KMS-11 (cell line): ENCODE measurements at regions not wholly inside any gene's neighbourhood (a gene's known extent, or its start where the extent isn't known, plus 50 kb on each side); places are given as distances from the start of the nearest gene placed in this dataset.
"Not testable (repeated sequence)": the region's sequence is repeated elsewhere in the genome, so short reads cannot be mapped to it uniquely, and the experiment has no call there.

Experiments
- H2AFZ ChIP-seq: fragments of 200-600 bp; sonication (generic); 2 replicates; pipeline ENCODE4 v1.6.1; 2016; ENCODE audit warnings: antibody characterized with exemption, mixed run types, low read depth
- H3K27ac ChIP-seq: fragments of 200-600 bp; sonication (generic); 2 replicates; pipeline ENCODE4 v1.6.1; 2016; ENCODE audit warnings: mild to moderate bottlenecking, mixed run types
- H3K27me3 ChIP-seq: fragments of 200-600 bp; sonication (generic); 2 replicates; pipeline ENCODE4 v1.6.1; 2017; ENCODE audit warnings: mild to moderate bottlenecking, low read depth, mixed run types, moderate library complexity; ENCODE audit not compliant: insufficient read depth
- H3K36me3 ChIP-seq: fragments of 200-600 bp; sonication (generic); 2 replicates; pipeline ENCODE4 v1.6.1; 2017; ENCODE audit warnings: mild to moderate bottlenecking, mixed run types; ENCODE audit not compliant: insufficient read depth
- H3K4me1 ChIP-seq: fragments of 200-600 bp; sonication (generic); 2 replicates; pipeline ENCODE4 v1.6.1; 2016; ENCODE audit warnings: mild to moderate bottlenecking, low read depth, mixed run types; ENCODE audit not compliant: poor library complexity, severe bottlenecking
- H3K4me2 ChIP-seq: fragments of 200-600 bp; sonication (generic); 2 replicates; pipeline ENCODE4 v1.7.0; 2016; ENCODE audit warnings: mild to moderate bottlenecking, mixed run types
- H3K4me3 ChIP-seq: fragments of 200-600 bp; sonication (generic); IDR thresholded peaks from 2 replicates; pipeline ENCODE4 v1.6.1; 2017; ENCODE audit warnings: low read depth, low read length, mixed read lengths; ENCODE audit not compliant: insufficient read depth
- H3K79me2 ChIP-seq: fragments of 200-600 bp; sonication (generic); 2 replicates; pipeline ENCODE4 v1.6.1; 2016; ENCODE audit warnings: low read depth, mixed run types; ENCODE audit not compliant: insufficient read depth
- H3K9ac ChIP-seq: fragments of 200-600 bp; sonication (generic); 2 replicates; pipeline ENCODE4 v1.6.1; 2016; ENCODE audit warnings: mild to moderate bottlenecking, mixed run types
- H4K20me1 ChIP-seq: fragments of 200-600 bp; sonication (generic); 2 replicates; pipeline ENCODE4 v1.6.1; 2016; ENCODE audit warnings: mild to moderate bottlenecking, mixed run types; ENCODE audit not compliant: insufficient read depth
- CTCF ChIP-seq: fragments of 200-600 bp; sonication (generic); conservative IDR thresholded peaks from 2 replicates; pipeline ENCODE4 v1.6.1; 2017; ENCODE audit warnings: low read depth, mild to moderate bottlenecking, antibody characterized with exemption, low read length, moderate library complexity, mixed read lengths

- Histone ChIP-seq H3K27ac (no peak overlapping the region), H3K27me3 (no peaks in the 10 kb centered on the region), H3K4me3 (no peak overlapping the region), H3K79me2 (no peaks in the 10 kb centered on the region), H4K20me1 (no peaks in the 10 kb centered on the region), H2AFZ (no peak overlapping the region), H3K36me3 (no peaks in the 10 kb centered on the region), H3K9ac (no peak overlapping the region), H3K4me2 (no peak overlapping the region), H3K4me1 (no peaks in the 10 kb centered on the region)
- no peak for TF ChIP-seq CTCF
Observed at GRCh38 chr12:74595696-74596095, 58.1 kb downstream of the ATXN7L3B start.

GRCh38 chr12:74598819-74599218 lies 61.2 kb downstream of the ATXN7L3B start:
- Histone ChIP-seq H2AFZ (no peak overlapping the region), H3K79me2 (no peaks in the 10 kb centered on the region), H3K4me1 (no peaks in the 10 kb centered on the region), H3K9ac (no peak overlapping the region), H4K20me1 (no peaks in the 10 kb centered on the region), H3K4me2 (no peak overlapping the region), H3K4me3 (no peak overlapping the region), H3K27ac (no peak overlapping the region), H3K36me3 (no peaks in the 10 kb centered on the region), H3K27me3 (no peaks in the 10 kb centered on the region)
- TF ChIP-seq CTCF = no peak

- no peaks in the 10 kb centered on the region for H4K20me1 ChIP-seq
- TF ChIP-seq CTCF = no peak
- no peak overlapping the region for H3K4me3 ChIP-seq
Observed at GRCh38 chr12:74599932-74600331, 62.3 kb downstream of the ATXN7L3B start.

GRCh38 chr12:74600817-74601216 lies 63.2 kb downstream of the ATXN7L3B start:
- H2AFZ ChIP-seq, H3K9ac ChIP-seq, H3K27me3 ChIP-seq, H3K79me2 ChIP-seq, H4K20me1 ChIP-seq, H3K36me3 ChIP-seq, H3K4me3 ChIP-seq, H3K4me1 ChIP-seq, H3K4me2 ChIP-seq, H3K27ac ChIP-seq: not testable (repeated sequence)

More at GRCh38 chr12:74599932-74600331, 62.3 kb downstream of the ATXN7L3B start:
- no peak overlapping the region for H2AFZ ChIP-seq
- H3K27ac ChIP-seq = no peak overlapping the region
- H3K27me3 ChIP-seq = no peaks in the 10 kb centered on the region
- no peaks in the 10 kb centered on the region for H3K79me2 ChIP-seq
- H3K9ac ChIP-seq = no peak overlapping the region
- H3K4me2 ChIP-seq = no peak overlapping the region
- H3K4me1 ChIP-seq = no peaks in the 10 kb centered on the region
- H3K36me3 ChIP-seq = no peaks in the 10 kb centered on the region

GRCh38 chr12:74602881-74603672 lies 65.4 kb downstream of the ATXN7L3B start:
- Histone ChIP-seq H3K27ac (no peak overlapping the region), H2AFZ (no peak overlapping the region), H3K4me2 (no peak overlapping the region), H4K20me1 (no peaks in the 10 kb centered on the region), H3K4me1 (no peaks in the 10 kb centered on the region), H3K4me3 (no peak overlapping the region), H3K27me3 (no peaks in the 10 kb centered on the region), H3K9ac (no peak overlapping the region), H3K36me3 (no peaks in the 10 kb centered on the region), H3K79me2 (no peaks in the 10 kb centered on the region)
- TF ChIP-seq CTCF = no peak
